ENCODE measurements at regions not wholly inside any gene's neighbourhood (a gene's known extent, or its start where the extent isn't known, plus 50 kb on each side); places are given as distances from the start of the nearest gene placed in this dataset.

DNA sequence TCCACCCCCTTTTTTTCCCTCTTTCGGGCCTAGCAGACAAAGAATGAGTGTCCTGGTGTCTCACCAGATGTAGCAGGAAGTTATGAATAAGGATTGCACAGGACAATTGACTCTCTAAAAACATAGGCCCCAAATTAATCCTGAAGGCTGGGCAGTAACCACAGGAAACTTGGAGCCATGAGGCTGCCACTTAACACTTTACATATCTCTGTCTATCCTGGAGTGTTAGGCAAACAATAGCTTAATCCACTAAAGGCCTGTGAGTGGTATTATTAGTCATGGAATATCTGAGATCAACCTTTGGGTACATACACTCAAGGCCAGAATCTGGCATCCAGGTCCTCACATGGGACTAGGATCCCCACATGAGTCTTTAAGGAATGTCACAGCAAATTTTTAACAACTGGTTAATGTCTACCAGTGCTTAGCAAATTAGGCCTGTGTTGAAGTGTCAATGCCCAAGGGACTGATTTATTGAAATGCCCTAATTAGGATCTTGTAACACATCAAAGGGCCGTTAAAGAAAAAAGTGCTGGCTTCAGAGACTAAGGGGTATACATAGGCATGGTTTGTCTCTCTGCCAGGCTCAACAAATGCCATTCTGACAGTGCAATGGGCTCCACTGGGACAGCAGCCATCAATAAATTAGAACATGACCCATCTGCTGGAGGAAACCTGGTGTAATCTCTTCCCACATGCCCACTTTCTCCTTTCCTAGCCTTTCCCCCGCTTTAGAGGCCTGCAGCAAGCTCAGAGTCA lies 196.7 kb upstream of the TBX20 start:
- Histone ChIP-seq H3K27me3 (ENCODE audit: insufficient read depth, poor library complexity, severe bottlenecking) (peaks cover 9% of the 10 kb centered on the region), H3K4me1 (ENCODE audit: insufficient read depth, poor library complexity, severe bottlenecking) (no peaks in the 10 kb centered on the region), H3K36me3 (ENCODE audit: low read depth) (no peaks in the 10 kb centered on the region), H3K4me3 (ENCODE audit: severe bottlenecking) (no peak overlapping the region), H3K9me3 (ENCODE audit: severe bottlenecking) (no peaks in the 10 kb centered on the region), H3K27ac (ENCODE audit: poor library complexity, severe bottlenecking) (no peak overlapping the region)
- no peak for DNase-seq (ENCODE audit: low spot score)
- TF ChIP-seq, protein P1, sequence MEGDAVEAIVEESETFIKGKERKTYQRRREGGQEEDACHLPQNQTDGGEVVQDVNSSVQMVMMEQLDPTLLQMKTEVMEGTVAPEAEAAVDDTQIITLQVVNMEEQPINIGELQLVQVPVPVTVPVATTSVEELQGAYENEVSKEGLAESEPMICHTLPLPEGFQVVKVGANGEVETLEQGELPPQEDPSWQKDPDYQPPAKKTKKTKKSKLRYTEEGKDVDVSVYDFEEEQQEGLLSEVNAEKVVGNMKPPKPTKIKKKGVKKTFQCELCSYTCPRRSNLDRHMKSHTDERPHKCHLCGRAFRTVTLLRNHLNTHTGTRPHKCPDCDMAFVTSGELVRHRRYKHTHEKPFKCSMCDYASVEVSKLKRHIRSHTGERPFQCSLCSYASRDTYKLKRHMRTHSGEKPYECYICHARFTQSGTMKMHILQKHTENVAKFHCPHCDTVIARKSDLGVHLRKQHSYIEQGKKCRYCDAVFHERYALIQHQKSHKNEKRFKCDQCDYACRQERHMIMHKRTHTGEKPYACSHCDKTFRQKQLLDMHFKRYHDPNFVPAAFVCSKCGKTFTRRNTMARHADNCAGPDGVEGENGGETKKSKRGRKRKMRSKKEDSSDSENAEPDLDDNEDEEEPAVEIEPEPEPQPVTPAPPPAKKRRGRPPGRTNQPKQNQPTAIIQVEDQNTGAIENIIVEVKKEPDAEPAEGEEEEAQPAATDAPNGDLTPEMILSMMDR (IDR thresholded peaks at IDR 0.05; ENCODE audit: poor library complexity, severe bottlenecking): no peak
- ATAC-seq (ENCODE audit: low read depth): no peak

DNA sequence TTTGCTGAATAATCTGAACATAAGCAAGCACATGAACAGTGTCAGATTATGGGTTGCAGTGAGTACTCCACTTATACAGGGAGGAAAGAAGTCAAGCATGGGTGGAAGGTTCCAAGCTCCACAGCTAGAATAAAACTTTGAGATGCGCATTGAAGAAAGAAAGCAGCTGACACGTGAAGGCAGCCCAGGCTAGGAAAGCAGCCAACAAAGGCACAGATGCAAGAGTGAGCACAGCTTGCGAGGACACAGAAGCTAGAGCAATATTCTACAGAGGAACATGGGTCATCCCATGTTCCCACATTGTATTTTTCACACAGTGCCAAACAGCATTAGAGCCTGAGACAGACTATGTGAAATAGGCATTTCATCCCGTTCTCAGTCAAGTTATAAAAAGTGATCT lies 194.6 kb upstream of the TBX20 start:
- Histone ChIP-seq H3K4me1 (ENCODE audit: insufficient read depth, poor library complexity, severe bottlenecking) (no peaks in the 10 kb centered on the region), H3K4me3 (ENCODE audit: severe bottlenecking) (no peak overlapping the region), H3K27me3 (ENCODE audit: insufficient read depth, poor library complexity, severe bottlenecking) (peaks cover 7% of the 10 kb centered on the region), H3K36me3 (ENCODE audit: low read depth) (no peaks in the 10 kb centered on the region), H3K9me3 (ENCODE audit: severe bottlenecking) (no peaks in the 10 kb centered on the region), H3K27ac (ENCODE audit: poor library complexity, severe bottlenecking) (no peak overlapping the region)
- DNase-seq (ENCODE audit: low spot score): no peak
- TF ChIP-seq, protein P1 (IDR thresholded peaks at IDR 0.05; ENCODE audit: poor library complexity, severe bottlenecking): no peak
- no peak for ATAC-seq (ENCODE audit: low read depth)

DNA sequence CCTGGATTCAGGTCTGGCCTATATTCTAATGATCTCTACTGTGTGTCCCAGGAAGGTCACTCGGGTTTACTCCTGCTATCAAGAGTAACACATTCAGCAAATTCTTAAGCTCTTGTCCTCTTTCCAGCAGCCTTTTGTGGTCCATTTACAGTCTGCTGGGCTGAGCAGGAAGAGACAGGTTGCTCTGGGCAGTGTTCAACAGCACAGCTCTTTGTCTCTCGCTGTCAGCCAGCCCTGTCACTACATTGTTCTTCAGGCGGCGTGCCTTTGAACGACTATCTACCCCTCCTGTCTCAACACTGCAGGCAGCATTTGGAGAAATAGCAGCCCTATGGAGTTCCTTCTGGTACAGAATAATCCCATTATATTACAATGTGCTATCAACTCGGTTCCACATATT lies 192.2 kb upstream of the TBX20 start:
- Histone ChIP-seq H3K4me1 (ENCODE audit: insufficient read depth, poor library complexity, severe bottlenecking) (no peaks in the 10 kb centered on the region), H3K9me3 (ENCODE audit: severe bottlenecking) (no peaks in the 10 kb centered on the region), H3K4me3 (ENCODE audit: severe bottlenecking) (no peak overlapping the region), H3K36me3 (ENCODE audit: low read depth) (no peaks in the 10 kb centered on the region), H3K27me3 (ENCODE audit: insufficient read depth, poor library complexity, severe bottlenecking) (peaks cover 17% of the 10 kb centered on the region), H3K27ac (ENCODE audit: poor library complexity, severe bottlenecking) (no peak overlapping the region)
- no peak for DNase-seq (ENCODE audit: low spot score)
- TF ChIP-seq, protein P1 (IDR thresholded peaks at IDR 0.05; ENCODE audit: poor library complexity, severe bottlenecking): no peak
- ATAC-seq (ENCODE audit: low read depth): no peak

DNA sequence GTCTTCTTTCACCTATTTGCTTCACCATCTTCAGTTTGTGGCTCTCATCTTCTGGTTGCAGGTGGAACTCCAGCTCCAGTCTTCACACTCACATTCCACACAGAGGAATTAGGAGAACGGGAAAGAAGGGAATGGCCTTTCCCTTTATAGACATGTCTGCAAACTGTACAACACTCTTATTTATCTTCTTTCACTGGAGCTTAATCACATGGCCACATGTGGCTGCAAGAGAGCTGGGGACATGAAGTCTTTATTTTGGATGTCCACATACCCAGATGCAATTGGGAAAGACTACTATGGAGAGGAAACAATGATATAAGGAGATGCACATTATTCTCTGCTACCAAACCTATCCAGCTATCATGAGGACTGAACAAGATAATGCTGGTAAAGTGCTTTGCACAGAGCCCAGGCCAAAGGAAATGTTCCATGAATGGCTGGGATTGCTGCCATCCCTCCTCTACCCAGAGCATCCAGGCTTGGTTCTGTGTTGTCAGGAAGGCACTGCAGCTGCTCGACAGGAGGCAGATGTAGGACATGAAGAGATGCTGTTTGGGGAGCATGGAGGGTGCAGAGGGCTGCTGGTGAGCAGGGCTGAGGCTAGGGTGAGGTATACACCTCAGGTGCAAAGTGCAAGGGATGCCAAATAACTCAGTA lies 183.8 kb upstream of the TBX20 start:
- no peak for DNase-seq (ENCODE audit: low spot score)
- Histone ChIP-seq H3K27ac (ENCODE audit: poor library complexity, severe bottlenecking) (no peak overlapping the region), H3K36me3 (ENCODE audit: low read depth) (no peaks in the 10 kb centered on the region), H3K9me3 (ENCODE audit: severe bottlenecking) (no peaks in the 10 kb centered on the region), H3K4me3 (ENCODE audit: severe bottlenecking) (no peak overlapping the region), H3K4me1 (ENCODE audit: insufficient read depth, poor library complexity, severe bottlenecking) (no peaks in the 10 kb centered on the region), H3K27me3 (ENCODE audit: insufficient read depth, poor library complexity, severe bottlenecking) (peaks cover 12% of the 10 kb centered on the region)
- ATAC-seq (ENCODE audit: low read depth): no peak
- TF ChIP-seq, protein P1 (IDR thresholded peaks at IDR 0.05; ENCODE audit: poor library complexity, severe bottlenecking): no peak

DNA sequence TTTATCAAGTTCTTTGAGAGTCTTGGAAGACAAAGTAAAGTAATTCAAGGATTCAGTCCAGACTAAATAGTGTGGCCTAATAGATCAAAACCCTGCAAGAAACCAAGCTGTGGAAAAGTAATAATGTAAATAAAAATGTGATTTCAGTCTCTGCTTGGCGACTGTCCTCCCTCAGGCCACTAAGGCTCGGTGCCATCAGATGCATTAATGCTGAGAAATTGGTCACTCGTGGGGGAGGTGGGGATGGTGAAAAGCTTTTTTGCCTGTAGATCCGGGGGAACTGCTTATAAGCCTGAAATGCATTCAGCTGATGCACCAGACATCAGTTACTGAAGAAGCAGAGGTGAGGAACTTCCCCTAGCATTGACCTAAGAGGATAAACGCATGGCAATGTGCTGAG lies 182.6 kb upstream of the TBX20 start:
- H3K36me3 ChIP-seq (ENCODE audit: low read depth): no peaks in the 10 kb centered on the region
- H3K27ac ChIP-seq (ENCODE audit: poor library complexity, severe bottlenecking): no peak overlapping the region
- no peak for DNase-seq (ENCODE audit: low spot score)
- TF ChIP-seq, protein P1 (IDR thresholded peaks at IDR 0.05; ENCODE audit: poor library complexity, severe bottlenecking): no peak
- peaks cover 2% of the 10 kb centered on the region for H3K27me3 ChIP-seq (ENCODE audit: insufficient read depth, poor library complexity, severe bottlenecking)
- H3K4me3 ChIP-seq (ENCODE audit: severe bottlenecking): no peak overlapping the region
- no peaks in the 10 kb centered on the region for H3K9me3 ChIP-seq (ENCODE audit: severe bottlenecking)
- no peak for ATAC-seq (ENCODE audit: low read depth)
- H3K4me1 ChIP-seq (ENCODE audit: insufficient read depth, poor library complexity, severe bottlenecking): no peaks in the 10 kb centered on the region
